ENCODE measurements at regions not wholly inside any gene's neighbourhood (a gene's known extent, or its start where the extent isn't known, plus 50 kb on each side); places are given as distances from the start of the nearest gene placed in this dataset.

DNA sequence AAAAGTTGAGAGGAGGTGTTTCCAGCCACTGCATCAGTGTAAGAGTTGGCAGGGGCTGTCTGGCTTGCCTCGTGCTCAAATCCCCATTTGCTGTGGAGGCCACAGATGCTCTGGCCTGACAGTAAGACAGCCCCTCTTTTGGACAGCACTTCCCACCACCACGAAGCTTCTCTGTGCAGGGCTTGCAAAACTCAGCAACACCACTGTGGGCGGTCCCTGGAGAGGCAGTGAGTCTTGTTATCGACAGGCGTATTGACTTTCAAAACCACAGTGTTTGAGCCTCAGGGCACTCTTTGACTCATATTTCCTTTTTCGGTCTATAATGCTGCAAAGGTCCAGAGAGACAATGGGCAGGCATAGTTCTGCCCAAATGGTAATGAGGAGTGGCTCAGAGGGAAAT lies 539.5 kb downstream of the EBF1 start:
- H3K9ac ChIP-seq (ENCODE audit: low read depth in 2 of 2, low read length in 2 of 2), result no peak overlapping the region
- H3K36me3 ChIP-seq, result no peaks in the 10 kb centered on the region
- no peak overlapping the region for H3K4me3 ChIP-seq
- no peaks in the 10 kb centered on the region for H3K27me3 ChIP-seq
- H3K9me3 ChIP-seq, result no peaks in the 10 kb centered on the region
- DNase-seq, result no peak
- no peaks in the 10 kb centered on the region for H3K4me1 ChIP-seq
- TF ChIP-seq CTCF (IDR thresholded peaks at IDR 0.05), result no peak
- no peak overlapping the region for H3K27ac ChIP-seq
- intact Hi-C loops (cut with DNase I), result no loop called here

DNA sequence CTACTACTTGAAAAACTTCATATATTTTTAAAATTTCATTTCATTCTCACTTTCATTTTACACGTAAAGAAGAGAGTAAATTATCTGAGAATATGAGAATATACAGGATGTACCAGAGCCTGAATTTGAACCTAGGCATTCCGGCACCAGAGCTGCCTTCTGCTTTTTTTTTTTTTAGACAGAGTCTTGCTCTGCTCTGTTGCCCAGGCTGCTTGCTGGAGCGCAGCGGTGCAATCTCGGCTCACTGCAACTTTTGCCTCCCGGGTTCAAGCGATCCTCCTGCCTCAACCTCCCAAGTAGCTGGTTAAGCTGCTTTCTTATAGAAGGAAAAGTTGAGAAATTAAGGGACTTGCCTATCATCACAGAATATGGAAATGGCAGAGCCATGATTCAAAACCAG lies 540.1 kb downstream of the EBF1 start:
- Histone ChIP-seq H3K9me3 (no peaks in the 10 kb centered on the region), H3K9ac (ENCODE audit: low read depth in 2 of 2, low read length in 2 of 2) (no peak overlapping the region), H3K27ac (no peak overlapping the region), H3K36me3 (no peaks in the 10 kb centered on the region), H3K4me1 (no peaks in the 10 kb centered on the region), H3K27me3 (no peaks in the 10 kb centered on the region), H3K4me3 (no peak overlapping the region)
- intact Hi-C loops (cut with DNase I), result no loop called here
- no peak for TF ChIP-seq CTCF (IDR thresholded peaks at IDR 0.05)
- no peak for DNase-seq

- H3K9ac ChIP-seq (ENCODE audit: low read depth in 2 of 2, low read length in 2 of 2), result no peak overlapping the region
- no peak for DNase-seq
- intact Hi-C loops (cut with DNase I), result no loop called here
- H3K4me3 ChIP-seq, result no peak overlapping the region
- H3K27me3 ChIP-seq, result no peaks in the 10 kb centered on the region
- H3K27ac ChIP-seq, result no peak overlapping the region
- TF ChIP-seq CTCF (IDR thresholded peaks at IDR 0.05), result no peak
- H3K36me3 ChIP-seq, result no peaks in the 10 kb centered on the region
- H3K4me1 ChIP-seq, result no peaks in the 10 kb centered on the region
- H3K9me3 ChIP-seq, result no peaks in the 10 kb centered on the region
Measured at GRCh38 chr5:158559066-158559465, 540.6 kb downstream of the EBF1 start.

GRCh38 chr5:158553962-158554336 lies 545.8 kb downstream of the EBF1 start:
- no peaks in the 10 kb centered on the region for H3K9me3 ChIP-seq
- no peak overlapping the region for H3K4me3 ChIP-seq
- no peaks in the 10 kb centered on the region for H3K4me1 ChIP-seq
- no peak for TF ChIP-seq CTCF (IDR thresholded peaks at IDR 0.05)
- no peak overlapping the region for H3K9ac ChIP-seq (ENCODE audit: low read depth in 2 of 2, low read length in 2 of 2)
- intact Hi-C loops (cut with DNase I), result no loop called here
- no peak for DNase-seq
- H3K36me3 ChIP-seq, result no peaks in the 10 kb centered on the region
- H3K27ac ChIP-seq, result no peak overlapping the region
- H3K27me3 ChIP-seq, result no peaks in the 10 kb centered on the region

DNA sequence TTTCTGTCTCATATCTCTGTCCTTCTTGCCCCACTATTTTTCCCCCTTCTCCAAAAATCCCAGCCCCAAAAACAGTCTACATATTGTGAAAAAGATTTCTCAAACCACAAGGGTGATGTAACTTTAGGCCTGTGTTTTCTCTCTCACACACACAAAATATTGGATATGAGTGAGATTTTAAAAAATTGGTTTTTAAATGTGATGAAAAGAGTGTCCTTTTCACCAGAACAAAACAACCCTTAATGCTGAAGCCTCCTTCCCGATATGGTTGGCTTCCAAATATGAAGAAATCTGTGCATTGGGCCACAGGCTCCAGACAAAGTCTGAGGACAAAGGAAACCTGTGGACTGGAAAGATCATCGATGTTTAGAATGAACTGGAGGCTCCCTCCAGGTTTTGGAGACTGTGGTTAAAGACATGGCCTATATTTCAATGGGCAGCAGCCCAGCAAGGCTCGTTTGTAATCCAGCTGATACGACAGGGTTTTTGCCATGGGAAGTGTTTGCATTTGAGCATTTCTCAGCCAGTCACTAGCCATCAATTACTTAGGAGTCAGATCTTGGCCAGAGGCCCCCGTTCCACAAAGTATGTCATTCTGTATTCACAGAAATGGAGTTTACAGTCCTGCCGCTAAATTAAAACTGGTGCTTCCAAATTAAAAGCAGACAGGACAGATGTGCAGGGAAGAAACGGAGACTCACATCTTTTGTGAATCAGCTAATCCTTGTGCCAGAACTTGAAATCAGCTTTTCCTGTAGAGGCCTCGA lies 546.3 kb downstream of the EBF1 start:
- Histone ChIP-seq H3K36me3 (no peaks in the 10 kb centered on the region), H3K9ac (ENCODE audit: low read depth in 2 of 2, low read length in 2 of 2) (no peak overlapping the region), H3K4me1 (no peaks in the 10 kb centered on the region), H3K9me3 (no peaks in the 10 kb centered on the region), H3K27me3 (no peaks in the 10 kb centered on the region), H3K27ac (no peak overlapping the region), H3K4me3 (no peak overlapping the region)
- TF ChIP-seq CTCF (IDR thresholded peaks at IDR 0.05), result no peak
- intact Hi-C loops (cut with DNase I), result no loop called here
- no peak for DNase-seq

All from colonic mucosa (tissue), 4 donors.